Ureter (tissue), 1 donor: ENCODE measurements at regions not wholly inside any gene's neighbourhood (a gene's known extent, or its start where the extent isn't known, plus 50 kb on each side); places are given as distances from the start of the nearest gene placed in this dataset.
"Not testable (repeated sequence)": the region's sequence is repeated elsewhere in the genome, so short reads cannot be mapped to it uniquely, and the experiment has no call there.

ENCODE experiments used
- DNase-seq: peaks from one replicate; pipeline ENCODE4 v3.0.0-alpha.2; 2020; ENCODE audit warnings: low spot score
- donor health status: DM: yes; HTN: yes; CAD: no.

DNA sequence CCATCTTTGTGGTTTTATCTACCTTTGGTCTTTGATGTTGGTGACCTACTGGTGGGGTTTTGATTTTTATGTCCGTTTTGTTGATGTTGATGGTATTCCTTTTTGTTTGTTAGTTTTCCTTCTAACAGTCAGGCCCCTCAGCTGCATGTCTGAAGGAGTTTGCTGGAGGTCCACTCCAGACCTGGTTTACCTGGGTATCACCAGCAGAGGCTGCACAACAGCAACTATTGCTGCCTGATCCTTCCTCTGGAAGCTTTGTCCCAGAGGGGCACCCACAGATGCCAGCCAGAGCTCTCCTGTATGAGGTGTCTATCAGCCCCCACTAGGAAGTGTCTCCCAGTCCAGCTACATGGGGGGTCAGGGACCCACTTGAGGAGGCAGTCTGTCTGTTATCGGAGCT is 199.3 kb upstream of the WDFY3 start:
- no peak for DNase-seq

DNA sequence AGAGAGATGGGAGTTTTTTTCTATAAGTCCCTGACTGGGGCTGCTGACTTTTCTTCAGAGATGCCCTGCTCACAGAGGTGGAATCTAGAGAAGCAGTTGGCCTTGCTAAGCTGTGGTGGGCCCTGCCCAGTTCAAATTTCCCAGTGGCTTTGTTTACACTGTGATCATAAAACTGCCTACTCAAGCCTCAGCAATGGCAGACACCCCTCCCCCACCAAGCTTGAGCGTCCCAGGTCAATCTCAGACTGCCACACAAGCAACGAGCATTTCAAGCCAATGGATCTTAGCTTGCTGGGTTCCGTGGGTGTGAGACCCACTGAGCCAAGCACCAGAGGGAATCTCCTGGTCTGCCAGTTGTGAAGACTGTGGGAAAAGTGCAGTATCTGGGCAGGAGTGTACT is 199.8 kb upstream of the WDFY3 start:
- DNase-seq = no peak

DNA sequence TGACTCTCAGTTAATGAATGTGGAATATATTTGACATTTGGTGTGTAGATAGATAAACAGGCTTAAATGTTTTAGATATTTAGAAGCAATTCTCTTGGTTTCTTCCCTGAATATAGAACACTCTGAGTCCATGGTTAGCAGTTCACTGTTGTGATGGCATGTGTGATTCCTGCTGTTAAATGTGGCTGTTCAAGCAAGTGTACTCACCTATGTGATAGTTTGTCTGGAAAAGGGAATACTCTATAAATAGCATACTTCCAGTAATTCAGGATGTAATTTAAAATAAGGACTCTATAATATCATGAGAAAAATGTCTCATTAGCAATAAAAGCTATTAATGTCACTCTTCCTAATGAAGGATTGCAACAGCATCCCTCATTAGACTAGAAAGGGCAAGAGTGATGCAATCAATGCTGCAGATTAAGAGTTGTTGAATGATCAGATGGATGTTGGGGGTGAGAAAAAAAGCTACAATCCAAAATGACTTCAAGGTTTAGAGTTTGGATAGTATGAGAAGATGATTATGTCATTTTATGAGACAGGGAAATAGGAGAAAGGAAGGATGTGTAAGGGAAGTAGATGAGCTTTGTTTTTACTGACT is 201.8 kb upstream of the WDFY3 start:
- no peak for DNase-seq

DNA sequence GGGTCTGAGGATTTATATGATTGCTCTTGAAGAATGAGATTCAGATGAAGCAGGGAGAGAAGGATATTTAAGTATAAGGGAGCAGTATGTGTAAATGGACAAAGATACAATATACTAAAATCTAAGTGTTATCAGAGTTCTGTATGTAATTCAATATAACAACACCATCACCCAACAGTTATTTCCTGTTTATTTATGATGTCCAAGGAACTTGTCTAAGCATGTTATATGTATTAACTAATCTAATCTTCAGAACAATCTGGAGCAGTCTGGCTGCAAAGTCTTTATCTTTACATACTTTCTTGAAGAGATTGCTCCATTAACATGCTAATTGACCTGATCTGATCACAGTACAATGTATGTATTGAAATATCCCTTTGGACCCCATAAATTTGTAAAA is 203.8 kb upstream of the WDFY3 start:
- no peak for DNase-seq

DNA sequence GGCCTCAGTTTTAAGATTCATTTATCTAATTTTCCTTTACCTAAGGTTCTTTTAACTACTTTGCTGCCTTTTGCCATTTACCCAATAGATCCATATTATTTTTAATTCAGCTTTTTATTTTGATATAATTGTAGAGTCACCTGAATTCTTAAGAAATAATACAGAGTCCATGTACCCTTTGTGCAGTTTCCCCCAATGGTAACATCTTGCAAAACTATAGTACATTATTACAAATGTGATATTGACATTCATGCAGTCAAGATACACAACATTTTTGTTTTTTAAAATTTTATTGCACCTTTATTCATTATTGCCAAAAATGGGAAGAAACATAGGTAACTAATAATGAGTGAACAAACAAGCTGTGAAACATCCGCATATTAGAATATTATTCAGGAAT is 208.7 kb upstream of the WDFY3 start:
- no peak for DNase-seq

DNA sequence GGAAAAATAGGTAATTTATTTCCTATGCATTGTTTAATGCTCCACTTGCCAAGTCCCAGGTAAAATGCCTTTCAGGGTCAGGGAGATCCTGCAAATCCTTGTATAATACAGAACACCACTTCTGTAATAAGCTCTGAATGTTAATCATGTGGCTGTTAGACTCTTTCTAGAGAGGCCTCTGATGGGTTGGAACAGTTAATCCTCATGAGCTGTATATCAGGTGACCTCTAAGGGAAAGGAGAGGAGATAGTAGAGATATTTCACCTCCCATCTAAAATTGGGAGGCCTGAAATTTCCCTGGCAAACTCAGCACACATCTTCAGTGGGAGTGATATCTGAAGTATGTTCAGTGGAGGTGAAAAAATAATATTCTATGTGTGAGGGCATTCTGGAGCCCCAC is 210.6 kb upstream of the WDFY3 start:
- DNase-seq = no peak

DNA sequence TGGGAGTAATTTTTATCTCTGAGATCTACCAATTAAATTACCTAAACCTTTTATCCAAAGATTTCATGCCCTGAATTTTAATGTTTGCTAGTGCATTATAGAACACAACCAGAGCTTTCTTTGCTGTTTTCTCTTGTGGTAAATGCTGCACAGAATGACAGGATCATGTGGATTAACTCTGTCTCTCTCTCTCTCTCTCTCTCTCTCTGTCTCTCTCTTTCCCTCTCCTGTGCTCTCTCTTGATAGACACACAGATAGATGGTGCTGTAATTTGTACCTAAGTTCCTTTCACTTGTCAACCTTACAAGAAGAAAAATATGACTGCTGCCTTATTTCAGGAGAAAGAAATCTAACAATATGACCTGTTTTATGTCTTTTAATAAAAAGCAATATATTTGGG is 211.2 kb upstream of the WDFY3 start:
- no peak for DNase-seq

DNA sequence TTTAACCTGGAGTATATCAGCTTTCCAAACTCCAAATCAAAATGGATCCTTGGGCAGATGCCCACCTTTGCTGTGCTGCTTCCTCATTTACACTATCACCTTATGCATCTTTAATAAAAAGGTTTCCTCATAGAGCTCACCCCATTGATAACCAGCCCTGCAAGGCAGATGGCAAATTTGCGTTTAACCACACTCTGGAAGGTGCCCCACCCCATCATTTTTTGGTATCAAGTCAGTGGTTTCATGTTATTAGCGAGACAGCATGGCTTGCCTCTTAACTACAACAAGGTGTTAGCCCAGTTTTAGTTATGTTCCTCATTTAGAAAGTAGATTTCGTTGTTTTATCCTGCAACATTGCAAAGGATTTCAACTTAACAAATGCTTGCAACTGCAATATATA is 214.0 kb upstream of the WDFY3 start:
- no peak for DNase-seq

DNA sequence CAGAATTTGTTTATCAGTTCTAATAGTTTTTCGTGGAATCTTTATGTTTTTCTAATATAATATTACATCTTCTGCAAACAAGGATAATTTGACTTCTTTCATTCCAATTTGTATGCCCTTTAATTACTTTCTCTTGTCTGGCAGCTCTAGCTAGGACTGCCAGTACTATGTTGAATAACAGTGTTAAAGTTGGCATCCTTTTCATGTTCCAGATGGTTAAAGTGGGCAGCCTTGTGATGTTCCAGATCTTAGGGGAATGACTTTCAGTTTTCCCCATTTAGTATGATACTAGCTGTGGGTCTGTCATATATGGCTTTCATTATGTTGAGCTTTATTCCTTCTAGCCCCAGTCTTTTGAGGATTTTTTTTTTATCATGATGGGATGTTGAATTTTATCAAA is 220.6 kb upstream of the WDFY3 start:
- no peak for DNase-seq

DNA sequence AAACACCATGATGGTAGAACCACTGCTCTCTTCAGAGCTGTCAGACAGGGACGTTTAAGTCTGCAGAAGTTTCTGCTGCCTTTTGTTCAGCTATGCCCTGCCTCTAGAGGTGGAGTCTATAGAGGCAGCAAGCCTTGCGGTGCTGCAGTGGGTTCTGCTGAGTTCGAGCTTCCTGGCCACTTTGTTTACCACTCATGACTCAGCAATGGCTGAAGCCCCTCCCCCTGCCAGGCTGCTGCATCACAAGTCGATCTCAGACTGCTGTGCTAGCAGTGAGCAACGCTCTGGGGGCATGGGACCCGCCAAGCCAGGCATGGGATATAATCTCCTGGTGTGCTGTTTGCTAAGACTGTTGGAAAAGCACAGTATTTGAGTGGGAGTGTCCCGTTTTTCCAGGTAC is 229.5 kb upstream of the WDFY3 start:
- not testable (repeated sequence) for DNase-seq

DNA sequence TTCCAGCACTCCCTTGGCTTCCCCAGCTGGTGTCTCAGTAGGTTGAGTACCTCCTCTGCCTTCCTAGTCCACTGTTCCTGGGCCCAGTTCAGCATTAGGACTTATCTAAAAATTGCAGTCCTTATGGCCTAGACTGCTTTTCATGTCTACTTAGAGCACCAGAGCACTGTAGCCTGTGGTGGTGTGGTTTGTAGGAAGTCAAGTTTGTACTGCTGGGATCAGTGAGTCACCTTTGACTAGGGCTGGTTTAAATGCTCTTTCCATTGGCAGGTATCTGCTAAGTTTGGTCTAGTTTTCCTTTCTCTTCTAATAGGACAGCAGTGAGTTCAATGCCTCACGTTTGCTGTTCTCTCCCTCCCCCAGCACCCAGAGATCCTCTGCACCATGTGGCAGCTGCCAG is 233.6 kb upstream of the WDFY3 start:
- no peak for DNase-seq

DNA sequence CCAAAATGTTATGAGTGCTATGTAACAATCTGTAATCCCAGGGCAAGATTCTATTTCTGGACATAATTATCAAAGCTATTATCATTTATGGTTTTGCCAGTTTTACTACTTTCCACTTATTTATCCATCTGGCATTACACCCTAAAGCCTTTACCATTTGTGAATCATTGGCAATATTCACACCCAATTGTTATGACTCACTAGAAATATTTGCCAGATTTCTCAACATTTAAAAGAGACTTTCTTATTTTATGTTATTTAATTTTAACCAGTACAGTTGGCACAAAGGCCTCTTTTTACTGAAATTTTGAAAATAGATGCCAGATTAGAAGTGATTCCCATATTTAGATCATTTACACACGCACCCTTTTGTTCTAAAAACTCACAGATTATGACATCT is 242.7 kb upstream of the WDFY3 start:
- DNase-seq = no peak

DNA sequence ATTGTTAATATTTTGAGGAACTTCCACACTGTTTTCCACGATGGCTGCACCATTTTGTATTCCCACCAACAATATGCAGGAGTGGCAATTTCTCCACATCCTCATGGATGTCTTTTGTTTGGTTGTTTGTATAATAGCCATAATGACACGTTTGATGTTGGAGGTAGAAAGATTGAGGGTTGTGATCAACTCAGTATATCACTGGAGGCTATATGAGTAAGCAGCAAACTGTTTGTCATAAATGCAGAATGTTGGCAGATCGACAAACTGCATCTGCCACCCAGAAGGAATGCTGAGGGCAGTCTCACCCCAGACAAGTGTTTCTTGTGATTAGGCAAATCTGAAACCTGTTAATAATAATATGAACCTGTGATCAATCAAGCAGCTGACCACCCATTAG is 243.9 kb upstream of the WDFY3 start:
- no peak for DNase-seq

DNA sequence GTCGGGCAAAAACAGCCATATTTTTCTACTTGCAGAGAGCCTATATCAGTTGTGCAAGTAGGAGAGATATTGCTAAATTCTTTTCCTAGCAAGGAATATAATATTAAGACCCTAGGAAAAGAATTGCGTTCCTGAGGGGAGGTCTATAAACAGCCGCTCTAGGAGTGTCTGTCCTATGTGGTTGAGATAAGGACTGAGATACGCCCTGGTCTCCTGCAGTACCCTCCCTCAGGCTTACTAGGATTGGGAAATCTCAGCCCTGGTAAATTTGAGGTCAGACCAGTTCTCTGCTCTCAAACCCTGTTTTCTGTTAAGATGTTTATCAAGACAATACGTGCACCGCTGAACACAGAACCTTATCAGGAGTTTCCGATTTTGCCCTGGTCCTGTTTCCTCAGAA is 250.1 kb upstream of the WDFY3 start:
- not testable (repeated sequence) for DNase-seq

DNA sequence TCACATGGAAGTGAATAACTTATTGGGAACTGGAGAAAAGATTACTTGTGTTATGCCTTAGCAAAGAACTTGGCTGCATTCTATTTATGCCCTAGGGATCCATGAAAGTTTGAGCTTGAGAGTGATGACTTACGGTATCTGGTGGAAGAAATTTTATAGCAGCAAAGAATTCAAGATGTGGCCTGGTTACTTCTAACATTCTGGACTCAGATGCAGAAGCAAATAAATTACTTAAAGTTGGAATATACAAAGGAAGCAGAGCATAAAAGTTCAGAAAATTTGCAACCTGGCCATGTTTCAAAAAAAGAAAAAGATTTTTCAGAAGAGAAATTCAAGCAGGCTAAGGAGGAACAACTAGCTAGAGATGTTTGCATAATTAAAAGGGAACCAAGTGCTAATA is 252.3 kb upstream of the WDFY3 start:
- DNase-seq = no peak

DNA sequence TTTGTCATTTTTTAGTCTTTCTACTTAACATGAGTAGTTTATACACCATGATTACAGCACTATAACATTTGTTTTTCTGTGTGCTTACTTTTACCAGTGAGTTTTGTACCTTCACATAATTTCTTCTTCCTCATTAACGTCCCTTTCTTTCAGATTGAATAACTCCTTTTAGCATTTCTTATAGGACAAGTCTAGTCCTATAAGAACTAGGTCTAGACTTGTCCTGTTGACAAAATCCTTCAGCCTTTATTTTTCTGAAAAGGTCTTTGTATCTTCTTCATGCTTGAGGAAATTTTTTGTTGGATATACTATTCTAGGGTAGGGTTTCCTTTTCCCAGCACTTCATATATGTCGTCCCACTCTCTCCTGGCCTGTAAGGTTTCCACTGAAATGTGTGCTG is 253.3 kb upstream of the ARHGAP24 start:
- no peak for DNase-seq

DNA sequence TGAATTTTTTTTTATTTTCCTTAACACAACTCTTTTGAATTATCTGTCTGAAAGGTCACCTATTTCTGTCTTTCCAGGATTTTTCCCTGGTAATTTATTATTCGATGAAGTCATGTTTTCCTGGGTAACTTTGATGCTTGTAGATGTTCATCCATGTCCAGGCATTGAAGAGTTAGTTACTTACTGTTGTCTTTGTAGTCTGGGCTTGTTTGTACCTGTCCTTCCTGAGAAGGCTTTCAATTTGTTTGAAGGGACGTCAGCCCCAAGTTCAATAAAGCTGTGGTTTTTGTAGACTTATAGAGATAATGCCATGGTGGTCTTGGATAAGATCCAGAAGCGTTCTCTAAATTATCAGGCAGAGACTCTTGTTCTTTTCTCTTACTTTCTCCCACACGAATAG is 252.4 kb upstream of the ARHGAP24 start:
- no peak for DNase-seq

DNA sequence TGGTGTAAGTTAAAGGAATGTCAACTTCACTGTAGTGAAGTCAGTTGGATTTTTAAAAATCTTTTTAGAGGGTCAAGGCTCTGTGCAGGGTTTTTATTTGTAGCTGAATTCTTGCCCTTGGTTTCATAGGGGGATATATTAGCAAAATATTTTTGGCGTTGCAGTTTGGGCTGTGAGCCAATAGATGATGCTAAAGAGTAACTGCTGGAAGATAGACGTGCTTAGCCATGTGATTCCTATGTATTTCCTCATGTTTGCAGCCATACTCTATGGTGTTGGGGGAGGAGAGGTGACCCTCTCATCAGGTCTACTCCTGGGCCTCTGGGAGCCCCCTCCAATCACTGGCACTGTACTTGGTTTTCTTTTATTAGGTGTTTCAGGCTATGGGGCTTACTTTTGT is 246.7 kb upstream of the ARHGAP24 start:
- no peak for DNase-seq

DNA sequence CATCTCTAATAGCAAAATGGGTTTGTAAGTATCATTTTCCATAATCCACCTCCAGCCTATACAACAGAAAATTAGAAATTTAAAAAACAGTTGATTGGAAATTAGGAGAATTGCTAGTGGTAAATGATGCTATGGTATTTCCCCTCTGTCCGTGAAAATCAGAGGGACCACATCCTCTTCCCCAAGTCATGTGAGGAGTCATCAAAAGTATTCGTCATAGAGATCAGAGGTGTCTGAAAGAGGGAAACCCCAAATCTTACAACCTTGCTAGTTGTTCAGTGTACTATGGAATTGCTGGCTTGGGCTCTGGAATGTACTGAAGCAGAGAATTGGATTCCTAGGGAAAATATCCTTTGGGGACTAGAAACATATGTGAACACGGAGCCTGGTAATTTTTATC is 241.4 kb upstream of the ARHGAP24 start:
- DNase-seq = no peak

DNA sequence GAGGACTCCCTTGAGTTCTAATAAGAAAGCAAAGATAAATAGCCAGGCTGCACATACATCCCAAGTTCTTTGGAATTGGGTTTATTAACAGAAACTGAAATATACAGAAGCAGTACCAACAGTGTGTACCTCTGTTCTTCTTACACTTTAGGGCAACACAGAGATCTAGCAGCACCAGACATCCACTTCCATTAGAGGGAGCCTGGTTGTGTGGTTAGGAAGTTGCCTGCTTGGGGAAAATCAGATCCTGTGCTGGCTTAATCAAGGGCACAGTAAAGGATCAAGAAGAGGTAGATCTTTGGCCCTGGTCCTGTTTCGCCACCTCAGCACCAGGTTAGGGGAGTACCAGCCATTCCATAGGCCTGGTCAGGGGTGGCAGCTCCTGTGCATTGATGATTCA is 231.1 kb upstream of the ARHGAP24 start:
- no peak for DNase-seq

DNA sequence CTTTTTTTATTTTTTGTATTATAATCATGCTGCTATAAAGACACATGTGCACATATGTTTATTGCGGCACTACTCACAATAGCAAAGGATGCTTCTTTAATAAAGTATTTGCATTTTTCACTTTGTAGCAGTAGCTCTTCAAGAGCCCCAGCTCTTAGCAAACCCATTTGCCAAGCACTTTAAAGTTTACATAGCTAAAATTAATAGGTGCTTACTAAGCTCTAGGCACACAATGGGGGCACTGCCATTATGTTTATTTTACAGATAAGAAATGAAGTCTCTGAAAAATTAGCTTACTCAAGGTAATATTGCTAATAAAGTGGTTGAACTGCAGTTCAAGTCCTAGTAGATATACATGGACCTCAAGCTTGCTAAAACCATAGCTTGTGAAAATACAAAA is 230.3 kb upstream of the ARHGAP24 start:
- DNase-seq = no peak

DNA sequence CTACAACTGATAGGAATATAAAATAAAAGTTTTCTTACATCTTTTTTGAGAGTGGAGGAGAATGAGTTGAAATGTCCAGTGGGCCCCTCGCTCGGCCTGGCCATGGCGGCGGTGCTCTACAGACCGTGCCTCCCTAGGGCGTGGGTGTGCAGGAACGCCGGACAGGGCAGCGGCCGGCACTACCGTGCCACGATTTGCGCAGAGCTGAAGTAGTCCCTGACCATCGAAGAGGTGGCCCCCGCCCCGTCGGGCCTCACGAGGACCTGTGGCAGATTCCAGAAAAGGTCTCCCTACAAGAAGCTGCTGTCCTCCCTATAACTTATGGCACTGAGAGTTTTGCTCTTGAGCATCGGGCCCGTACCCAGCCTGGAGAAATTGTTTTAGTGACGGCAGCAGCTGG is 228.9 kb upstream of the ARHGAP24 start:
- no peak for DNase-seq

DNA sequence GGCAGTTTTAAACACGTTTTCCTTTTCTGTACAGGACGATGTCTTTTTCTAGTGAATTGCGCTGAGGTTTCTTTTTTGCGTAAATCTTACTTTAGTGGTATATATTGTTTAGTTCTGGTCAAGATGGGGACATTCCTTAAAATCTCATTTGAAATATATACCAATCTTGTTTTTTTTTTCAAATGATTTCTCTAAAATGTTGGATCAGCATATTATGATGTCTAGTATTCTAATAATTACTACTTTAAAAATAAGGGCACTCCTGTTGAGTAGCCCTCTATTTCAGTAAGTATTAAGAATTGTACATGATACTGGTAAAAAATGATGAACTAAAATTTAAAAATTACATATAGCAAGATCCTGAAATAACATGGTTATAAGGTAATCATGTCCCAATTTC is 224.1 kb upstream of the ARHGAP24 start:
- no peak for DNase-seq

DNA sequence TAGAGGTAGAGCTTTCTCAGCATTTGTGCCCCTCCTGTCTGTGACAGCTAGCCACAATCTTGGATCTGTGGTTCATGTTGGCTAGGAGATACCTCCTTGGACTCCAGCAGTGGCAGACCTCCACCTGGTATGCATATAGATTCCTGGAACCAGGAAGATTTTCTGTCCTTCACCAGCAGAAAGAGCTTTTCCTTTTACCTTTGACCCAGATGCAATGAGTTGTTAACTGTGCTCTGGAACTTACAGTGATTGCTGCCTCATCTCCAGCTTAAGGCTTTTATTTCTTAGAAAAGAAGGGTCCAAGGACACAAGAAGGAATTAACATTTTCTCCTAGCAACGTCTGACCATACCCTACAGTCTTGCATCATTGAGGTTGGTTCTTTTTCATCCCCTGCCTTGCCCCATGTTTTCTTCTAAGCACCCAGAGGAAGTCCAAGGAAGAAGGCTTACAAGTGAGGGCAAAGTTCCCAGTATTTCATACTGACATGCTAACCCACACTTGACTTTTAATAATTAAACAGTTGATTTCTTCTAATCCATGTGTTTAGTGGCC is 217.1 kb upstream of the ARHGAP24 start:
- no peak for DNase-seq

DNA sequence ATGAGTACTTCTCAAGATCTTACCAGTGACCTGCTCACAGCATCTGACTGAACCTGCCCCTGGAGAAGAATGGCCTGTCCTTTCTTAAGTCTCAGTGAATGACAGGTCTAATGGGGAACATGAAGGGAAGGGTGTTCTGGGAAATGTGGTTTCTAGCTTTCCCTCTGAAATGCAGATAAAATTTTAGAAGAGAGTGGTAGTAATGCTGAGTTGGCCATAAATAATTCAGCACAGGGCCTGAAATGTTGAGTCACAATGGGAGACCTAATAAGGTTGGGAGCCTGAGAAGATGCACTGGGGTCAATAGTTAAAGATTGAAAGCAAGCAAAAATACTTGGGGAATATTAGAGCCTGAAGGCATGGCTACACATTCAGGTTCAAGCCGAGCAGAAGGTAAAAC is 214.9 kb upstream of the ARHGAP24 start:
- no peak for DNase-seq
